ENCODE measurements at regions not wholly inside any gene's neighbourhood (a gene's known extent, or its start where the extent isn't known, plus 50 kb on each side); places are given as distances from the start of the nearest gene placed in this dataset.

GRCh38 chr10:10293481-10293951 lies 724.2 kb upstream of the CELF2 start (continued):
- TF ChIP-seq ZSCAN29 (IDR thresholded peaks at IDR 0.05), result no peak
- TF ChIP-seq CBFB (IDR thresholded peaks at IDR 0.05; ENCODE audit: low read depth), result no peak
- TF ChIP-seq BCL3 (IDR thresholded peaks at IDR 0.05; ENCODE audit: borderline replicate concordance, insufficient read depth, low read depth, low read length, poor library complexity, severe bottlenecking), result no peak
- TF ChIP-seq CEBPB (IDR thresholded peaks at IDR 0.05; ENCODE audit: borderline replicate concordance in 1 of 2, low read depth in 2 of 2, low read length in 2 of 2), result no peak

- no peak for FAIRE-seq
- CTCF ChIA-PET, result no interaction called here
Measured at GRCh38 chr10:10294184-10294880, 723.3 kb upstream of the CELF2 start.

More at GRCh38 chr10:10294184-10294880, 723.3 kb upstream of the CELF2 start:
- ATAC-seq (no peak), DNase-seq (ENCODE audit: low read depth, low spot score) (no peak)
- Histone ChIP-seq H3K36me3 (ENCODE audit: control insufficient read depth in 2 of 2, insufficient read depth in 2 of 2, low read length in 1 of 2) (no peaks in the 10 kb centered on the region), H3K4me1 (ENCODE audit: control insufficient read depth, insufficient read depth, low read length) (no peaks in the 10 kb centered on the region), H3K27me3 (replicated peaks in 1 of 2; ENCODE audit: control insufficient read depth in 2 of 2, insufficient read depth in 2 of 2, low read length in 1 of 2) (no peaks in the 10 kb centered on the region), H3K27ac (ENCODE audit: control insufficient read depth, insufficient read depth) (no peak overlapping the region), H3K9me3 (replicated peaks; ENCODE audit: control insufficient read depth, insufficient read depth, low read length) (no peaks in the 10 kb centered on the region), H3K4me3 (no peak overlapping the region), H3K9ac (ENCODE audit: control insufficient read depth, insufficient read depth, low read length) (no peak overlapping the region), H3K4me2 (ENCODE audit: control insufficient read depth, insufficient read depth) (no peak overlapping the region), H3K79me2 (ENCODE audit: control insufficient read depth, insufficient read depth, low read length) (no peaks in the 10 kb centered on the region), H2AFZ (ENCODE audit: control insufficient read depth, low read depth, low read length) (no peak overlapping the region), H4K20me1 (ENCODE audit: control insufficient read depth, insufficient read depth) (no peaks in the 10 kb centered on the region)
- POLR2A ChIA-PET, result no interaction called here
- SMC1A ChIA-PET (ENCODE audit: uncharacterized antibody, unreplicated experiment), result no interaction called here
- intact Hi-C loops (cut with micrococcal nuclease; ENCODE audit: unreplicated experiment) (no loop called here), in situ Hi-C loops (cut with MboI) (no loop called here)
- RAD21 ChIA-PET (ENCODE audit: unreplicated experiment), result no interaction called here
- WGBS (ENCODE audit: insufficient coverage, insufficient replicate concordance, low lambda C conversion rate, missing lambda C conversion rate), result 43% methylated on average over 9 of the region's 9 CpGs
- no peak for TF ChIP-seq ESRRA (IDR thresholded peaks at IDR 0.05; ENCODE audit: low read length)
- no peak for TF ChIP-seq CEBPB (IDR thresholded peaks at IDR 0.05; ENCODE audit: borderline replicate concordance in 1 of 2, low read depth in 2 of 2, low read length in 2 of 2)
- no peak for TF ChIP-seq RBBP5 (conservative IDR thresholded peaks at IDR 0.05)
- no peak for TF ChIP-seq NR2F1 (conservative IDR thresholded peaks at IDR 0.05)
- no peak for TF ChIP-seq CREM (IDR thresholded peaks at IDR 0.05; ENCODE audit: low read depth)
- TF ChIP-seq RAD21 (IDR thresholded peaks at IDR 0.05; ENCODE audit: insufficient read depth, low read depth, low read length), result no peak
- TF ChIP-seq KAT2A (conservative IDR thresholded peaks at IDR 0.05; ENCODE audit: control insufficient read depth, low read depth, low read length), result no peak
- BruUV-seq (replicated peaks), result no TSS peak
